GM19467 (cell line): ENCODE measurements at regions not wholly inside any gene's neighbourhood (a gene's known extent, or its start where the extent isn't known, plus 50 kb on each side); places are given as distances from the start of the nearest gene placed in this dataset.
"Not testable (repeated sequence)": the region's sequence is repeated elsewhere in the genome, so short reads cannot be mapped to it uniquely, and the experiment has no call there.

Source experiments
- ATAC-seq: cut with Tn5 transposase; IDR thresholded peaks from one replicate; pipeline ENCODE4 v1.9.1; 2021; ENCODE audit warnings: mild to moderate bottlenecking, moderate library complexity; ENCODE audit not compliant: unreplicated experiment

DNA sequence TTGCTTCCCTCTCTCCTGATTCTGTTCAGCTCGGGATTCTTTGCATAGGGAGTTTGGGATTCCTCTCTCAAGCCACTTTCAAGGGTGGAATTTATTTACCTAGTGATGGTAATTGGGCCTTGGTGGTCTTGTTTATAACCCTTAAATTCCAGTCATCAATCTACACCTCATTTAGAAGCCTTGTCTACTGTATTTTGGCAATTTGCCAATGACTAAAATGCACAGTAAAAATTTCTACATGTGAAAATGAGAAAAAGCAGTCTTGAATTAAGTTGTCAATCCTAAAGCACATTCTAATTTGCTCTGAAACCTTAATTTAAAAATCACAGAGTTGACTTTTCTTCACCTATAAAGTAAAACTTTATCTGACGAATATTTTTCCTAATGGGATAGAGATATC is 749.2 kb upstream of the CRIM1 start:
- no peak for ATAC-seq

DNA sequence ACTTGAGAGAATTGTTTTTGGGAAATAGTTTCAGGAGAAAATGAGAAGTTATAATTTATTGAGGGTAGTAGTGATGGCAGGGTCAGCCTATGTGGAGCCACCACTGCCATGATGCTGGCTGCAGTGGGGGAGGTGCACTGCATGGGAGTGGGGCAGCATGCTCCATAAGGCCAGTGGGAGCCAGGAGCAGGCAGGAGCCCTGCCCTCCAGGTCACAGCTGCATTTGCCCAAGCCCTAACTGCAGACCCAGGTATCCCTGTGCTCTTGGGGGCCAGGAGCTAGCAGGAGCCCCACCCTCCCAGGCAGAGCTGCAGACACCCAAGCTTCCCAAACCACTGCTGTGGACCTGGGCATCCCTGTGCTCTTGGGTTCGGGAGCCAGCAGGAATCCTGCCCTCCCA is 757.3 kb upstream of the CRIM1 start:
- ATAC-seq: no peak

DNA sequence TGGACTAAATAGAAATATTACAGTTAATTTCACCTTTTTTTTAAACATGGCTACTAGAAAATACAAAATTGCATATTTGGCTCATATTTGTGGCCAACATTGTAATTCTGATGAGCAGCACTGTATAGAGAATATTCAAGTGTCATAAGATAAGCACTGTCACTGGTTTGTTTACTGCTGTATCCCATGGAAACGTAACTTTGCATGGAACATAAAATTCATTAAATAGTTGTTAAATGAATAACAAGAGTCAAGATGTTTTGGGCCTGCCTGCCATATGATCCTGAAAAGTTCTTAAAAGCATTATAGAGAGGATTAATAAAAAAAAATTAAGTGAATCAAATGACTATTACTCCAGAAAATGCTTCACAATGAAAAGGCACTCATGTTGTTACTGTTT is 763.7 kb upstream of the CRIM1 start:
- ATAC-seq: no peak

DNA sequence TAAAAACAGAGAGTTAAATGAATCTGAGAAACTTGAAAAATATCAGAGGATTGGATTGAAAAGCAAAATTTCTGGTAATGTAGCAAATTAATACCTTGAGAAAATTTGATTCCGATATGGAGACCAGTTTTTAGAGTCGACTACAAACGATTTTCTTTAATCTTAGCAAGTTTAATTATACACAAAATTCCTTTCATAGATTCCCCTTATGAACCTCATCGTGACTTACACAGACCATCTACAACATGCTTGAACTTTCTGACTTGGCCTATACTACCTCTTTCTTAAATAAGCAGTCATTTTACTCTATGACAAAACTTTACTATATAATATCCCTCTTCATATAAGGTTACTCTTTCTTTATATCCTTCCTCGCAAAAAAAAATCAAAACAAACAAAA is 769.6 kb upstream of the CRIM1 start:
- ATAC-seq: no peak

DNA sequence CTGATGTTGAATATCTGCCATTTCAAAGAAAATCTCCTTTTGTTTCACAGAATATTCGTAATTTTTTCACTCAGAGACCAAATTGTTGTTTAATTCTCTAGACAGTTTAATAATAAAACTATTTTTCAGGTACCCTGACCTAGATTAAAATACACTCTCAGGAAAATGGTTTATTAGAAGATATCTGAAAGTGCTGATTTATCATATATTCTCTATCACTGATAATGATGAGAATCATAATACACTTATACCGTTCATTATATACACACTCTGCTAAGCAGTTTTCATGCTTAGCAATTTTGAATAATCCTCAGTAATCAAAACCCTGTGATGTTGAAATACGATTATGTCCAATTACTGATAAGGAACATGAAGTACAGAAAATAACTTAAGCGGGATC is 772.9 kb upstream of the CRIM1 start:
- ATAC-seq: no peak

DNA sequence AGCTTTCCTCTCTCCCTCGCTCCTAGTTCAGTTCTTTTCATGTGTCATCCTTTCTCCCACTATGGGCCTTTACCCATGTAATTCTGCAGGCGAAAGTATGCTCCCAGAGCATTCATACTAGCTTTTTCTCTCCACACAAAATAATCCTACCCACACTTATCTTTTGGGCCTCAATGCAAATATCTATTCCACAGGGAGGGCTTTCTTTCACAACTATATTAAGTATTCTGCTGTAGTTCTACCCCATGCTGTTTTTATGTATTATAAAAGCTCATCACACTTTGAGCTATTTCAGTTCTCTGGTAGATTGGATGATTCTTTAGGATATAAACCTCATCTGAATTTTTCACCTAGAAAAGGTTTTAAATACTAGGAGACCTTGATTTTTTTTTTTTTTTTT is 774.6 kb upstream of the CRIM1 start:
- ATAC-seq: no peak

DNA sequence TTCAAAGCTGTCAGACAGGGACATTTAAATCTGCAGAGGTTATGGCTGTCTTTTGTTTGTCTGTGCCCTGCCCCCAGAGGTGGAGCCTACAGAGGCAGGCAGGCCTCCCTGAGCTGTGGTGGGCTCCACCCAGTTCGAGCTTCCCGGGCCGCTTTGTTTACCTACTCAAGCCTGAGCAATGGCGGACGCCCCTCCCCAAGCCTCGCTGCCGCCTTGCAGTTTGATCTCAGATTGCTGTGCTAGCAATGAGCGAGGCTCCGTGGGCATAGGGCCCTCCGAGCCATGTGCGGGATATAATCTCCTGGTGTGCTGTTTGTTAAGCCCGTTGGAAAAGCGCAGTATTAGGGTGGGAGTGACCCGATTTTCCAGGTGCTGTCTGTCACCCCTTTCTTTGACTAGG is 787.0 kb upstream of the CRIM1 start:
- not testable (repeated sequence) for ATAC-seq

DNA sequence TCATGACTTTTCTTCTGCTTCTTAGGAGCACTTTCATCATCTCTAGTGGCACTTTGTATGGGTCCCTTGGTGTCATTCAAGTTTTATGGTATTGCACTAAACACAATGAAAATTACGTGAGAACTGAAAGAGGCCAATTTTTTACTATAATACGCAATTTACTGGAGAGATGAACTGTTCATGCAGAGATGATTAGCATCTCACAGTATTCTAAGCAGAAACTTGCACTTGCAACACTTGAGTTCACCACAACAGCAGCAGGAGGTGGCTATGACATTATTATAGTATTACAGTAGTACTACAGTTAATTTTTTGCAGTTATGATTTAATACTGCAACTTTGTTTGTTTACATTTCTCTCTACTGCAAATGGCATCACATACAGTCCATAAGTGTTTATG is 793.1 kb upstream of the CRIM1 start:
- no peak for ATAC-seq

DNA sequence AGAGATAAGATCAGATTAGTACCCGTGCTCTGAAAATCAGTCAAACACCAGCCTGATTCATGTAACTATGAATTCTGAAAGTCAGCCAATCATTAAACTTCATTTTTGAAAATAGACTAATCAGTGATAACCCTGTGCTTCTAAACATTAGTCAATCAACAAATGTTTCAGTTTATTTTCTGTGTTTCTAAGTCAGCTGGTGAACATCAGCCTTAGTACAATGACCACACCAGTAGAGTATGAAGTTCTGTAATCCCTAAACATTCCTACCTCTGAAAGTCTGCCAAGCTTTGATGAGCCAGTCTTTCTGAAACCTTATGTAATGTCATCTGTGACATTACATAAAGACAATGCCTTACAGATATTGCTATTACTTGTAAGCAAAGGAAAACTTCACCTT is 807.4 kb upstream of the CRIM1 start:
- no peak for ATAC-seq

DNA sequence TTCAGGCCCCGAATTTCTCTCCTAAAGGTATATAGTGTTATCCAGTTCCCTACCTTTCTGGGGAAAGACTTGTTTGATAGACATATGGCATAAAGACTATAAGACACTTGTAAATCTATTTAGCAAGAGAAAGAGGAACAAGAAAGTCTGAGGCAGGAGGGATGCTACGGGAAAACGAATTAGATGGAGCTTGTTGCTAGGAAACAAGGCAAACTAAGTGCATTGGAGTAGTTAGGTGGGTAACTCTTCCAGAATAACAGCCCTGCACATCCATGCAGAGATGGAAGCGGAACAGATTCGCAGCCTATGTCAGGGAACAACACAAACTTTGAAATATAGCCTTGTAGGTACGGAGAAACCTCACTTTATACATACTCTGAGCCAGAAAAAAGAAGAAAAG is 810.3 kb upstream of the CRIM1 start:
- no peak for ATAC-seq

DNA sequence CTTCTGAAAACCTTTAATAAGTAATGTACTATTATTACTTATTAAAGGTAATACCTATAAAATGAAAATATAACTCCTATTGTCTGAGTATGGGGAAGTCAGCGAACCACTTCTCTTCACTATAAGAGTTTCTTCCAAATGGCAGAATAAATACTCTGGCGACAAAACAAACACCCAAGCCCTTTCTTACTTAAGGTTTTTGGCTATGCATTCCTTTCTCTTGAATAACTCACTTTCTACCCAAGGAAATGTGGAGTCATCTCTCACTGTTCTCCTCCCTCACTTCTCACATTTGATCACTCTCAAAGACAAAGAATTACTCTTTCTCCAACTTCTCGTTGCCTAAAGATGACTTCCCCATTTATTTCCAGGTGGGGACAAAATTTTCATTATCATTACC is 816.8 kb upstream of the CRIM1 start:
- ATAC-seq: no peak

DNA sequence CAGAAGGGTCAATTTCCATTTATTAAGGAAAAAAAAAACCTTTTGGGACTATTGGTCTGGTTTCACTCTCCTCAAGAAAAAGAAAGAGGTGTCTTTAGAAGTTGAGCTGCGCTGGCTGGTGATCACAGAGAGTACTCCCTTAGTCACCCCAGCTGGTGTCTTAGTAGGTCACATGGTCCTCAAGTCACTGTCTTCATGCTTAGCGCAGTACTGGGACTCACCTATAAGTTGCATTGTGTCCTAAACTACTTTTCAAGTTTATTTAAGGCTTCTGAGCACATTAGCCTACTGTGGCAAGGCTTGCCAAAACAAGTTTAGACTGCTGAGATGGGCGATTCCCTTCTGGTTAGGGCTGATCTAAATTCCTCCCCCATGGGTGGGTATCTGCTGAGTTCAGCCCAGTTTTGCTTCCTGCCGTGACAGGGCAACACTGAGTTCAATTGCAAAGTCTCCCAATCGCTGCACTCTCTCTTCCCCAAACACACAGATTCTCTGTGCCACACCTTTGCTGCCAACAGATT is 824.9 kb upstream of the CRIM1 start:
- no peak for ATAC-seq

DNA sequence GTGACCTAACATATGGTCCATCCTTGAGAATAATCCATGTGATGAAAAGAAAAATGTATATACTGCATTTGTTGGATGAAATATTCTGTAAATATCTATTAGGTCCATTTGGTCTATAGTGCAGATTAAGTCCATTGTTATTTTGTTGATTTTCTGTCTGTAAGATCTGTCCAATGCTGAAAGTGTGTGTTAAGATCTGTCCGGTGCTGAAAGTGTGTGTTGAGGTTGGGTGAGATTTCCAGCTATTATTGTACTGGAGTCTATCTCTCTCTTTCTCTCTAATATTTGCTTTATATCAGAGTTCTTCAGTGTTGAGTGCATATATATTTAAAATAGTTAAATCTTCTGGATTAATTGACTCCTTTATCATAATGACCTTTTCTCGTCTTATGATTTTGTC is 828.8 kb upstream of the CRIM1 start:
- no peak for ATAC-seq

DNA sequence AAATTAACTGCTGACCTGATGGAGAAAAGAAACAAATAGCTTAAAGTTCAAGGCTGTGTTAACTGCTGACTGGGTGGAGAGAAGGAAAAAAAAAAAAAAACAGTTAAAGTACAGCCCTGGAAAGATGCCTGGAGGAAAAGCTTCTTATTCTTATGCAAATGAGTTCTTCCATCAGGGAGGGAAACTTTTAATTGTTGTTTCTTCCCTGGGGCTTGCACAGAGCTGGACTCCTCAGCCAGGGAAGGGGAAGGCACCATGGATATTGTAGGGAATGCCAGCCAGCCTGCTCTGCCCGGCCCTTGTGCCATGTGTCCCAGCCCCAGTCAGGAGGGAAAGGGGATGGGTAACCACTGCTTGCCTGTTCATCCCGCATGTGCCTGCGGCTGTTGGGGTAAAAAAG is 833.1 kb upstream of the CRIM1 start:
- no peak for ATAC-seq

DNA sequence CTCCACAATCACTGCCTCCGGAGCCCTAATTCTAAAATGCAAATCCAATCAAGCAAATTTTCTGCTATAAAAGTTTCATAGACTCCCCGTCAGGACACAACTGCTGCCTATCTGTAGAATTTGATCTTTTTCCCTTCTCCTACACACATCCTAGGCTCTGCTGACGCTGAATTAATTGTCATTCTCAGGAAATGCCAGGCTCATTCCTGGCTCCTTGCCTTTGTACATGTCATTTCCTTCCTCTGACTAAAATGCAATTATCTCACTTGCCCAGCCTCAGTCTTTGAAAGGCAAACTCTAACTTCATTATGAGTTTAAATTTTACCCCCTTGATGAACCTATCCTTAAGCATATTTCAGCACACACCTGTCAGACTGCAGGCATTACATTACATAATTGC is 844.9 kb upstream of the CRIM1 start:
- no peak for ATAC-seq

DNA sequence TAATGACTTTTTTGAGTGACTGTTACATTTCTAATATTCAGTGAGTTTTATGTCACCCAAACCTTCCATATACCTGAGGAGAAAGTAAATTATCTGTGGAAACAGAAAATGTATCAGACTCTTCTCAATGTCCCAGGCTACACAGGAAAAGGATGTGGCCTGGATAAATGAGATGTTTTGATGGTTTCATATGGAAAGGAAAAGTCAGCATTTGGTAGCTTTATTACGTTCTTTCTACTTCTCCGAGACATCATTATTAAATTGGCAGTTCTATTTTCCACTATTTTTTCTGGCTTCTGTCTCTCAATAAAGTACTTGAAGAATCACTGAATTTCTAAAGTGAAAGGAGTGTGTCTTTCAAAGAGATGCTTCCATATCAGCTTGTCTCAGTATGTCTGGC is 847.0 kb upstream of the CRIM1 start:
- ATAC-seq: no peak

DNA sequence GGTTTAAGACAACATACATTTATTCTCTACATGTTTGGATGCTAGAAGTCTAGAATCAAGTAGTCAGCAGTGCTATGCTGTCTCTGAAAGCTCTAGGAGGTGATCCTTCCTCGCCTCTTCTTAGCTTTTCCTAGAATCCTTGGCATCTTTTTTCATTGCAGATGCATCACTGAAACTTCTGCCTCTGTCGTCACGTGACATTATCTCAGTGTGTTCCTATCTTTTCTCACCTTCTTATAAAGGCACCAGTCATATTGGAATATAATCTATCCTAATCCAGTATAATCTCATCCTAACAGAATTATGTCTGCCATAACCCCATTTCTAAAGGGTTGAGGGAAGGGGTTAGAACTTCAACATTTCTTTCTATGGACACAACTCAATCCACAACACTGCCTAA is 851.2 kb upstream of the CRIM1 start:
- ATAC-seq: no peak

DNA sequence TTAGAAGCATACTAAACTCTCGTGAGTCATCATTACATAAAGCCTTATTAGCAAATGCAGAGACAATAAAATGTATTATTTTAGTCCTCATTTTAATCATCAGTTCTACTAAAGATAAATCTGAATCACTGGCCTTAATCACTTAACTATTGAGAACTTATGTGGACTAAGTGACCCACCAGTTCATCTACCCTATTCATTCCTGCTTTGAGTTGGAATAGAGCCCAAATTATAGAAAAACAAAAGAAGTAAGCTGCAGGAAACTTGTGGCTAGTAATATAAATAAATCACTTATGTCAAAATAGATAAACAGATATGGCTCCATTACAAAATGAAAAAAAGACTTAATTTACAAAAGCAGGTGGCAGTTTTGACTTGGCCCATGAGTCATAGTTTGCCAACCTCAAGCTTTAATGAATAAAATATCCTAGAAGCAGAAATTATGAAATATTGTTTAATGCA is 851.8 kb upstream of the CRIM1 start:
- no peak for ATAC-seq

DNA sequence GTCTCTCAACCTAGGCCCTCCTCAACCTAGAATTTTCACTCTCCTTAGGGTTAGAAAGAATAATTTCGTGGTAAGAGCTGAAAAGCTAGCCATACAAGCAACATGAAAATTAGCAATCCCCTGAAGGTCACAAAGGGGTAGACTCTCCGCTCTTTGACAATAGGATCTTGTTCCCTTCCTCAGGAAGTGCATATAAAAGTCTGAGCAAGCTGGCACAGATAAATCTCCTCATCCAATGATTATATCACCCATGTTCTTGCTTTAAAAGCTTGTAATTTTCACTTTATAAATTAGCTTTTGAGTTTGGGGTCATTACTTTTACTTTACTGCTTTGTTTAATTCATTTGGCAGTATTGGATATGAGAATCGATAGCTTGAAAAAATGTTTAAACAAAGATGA is 852.3 kb upstream of the CRIM1 start:
- ATAC-seq: no peak

DNA sequence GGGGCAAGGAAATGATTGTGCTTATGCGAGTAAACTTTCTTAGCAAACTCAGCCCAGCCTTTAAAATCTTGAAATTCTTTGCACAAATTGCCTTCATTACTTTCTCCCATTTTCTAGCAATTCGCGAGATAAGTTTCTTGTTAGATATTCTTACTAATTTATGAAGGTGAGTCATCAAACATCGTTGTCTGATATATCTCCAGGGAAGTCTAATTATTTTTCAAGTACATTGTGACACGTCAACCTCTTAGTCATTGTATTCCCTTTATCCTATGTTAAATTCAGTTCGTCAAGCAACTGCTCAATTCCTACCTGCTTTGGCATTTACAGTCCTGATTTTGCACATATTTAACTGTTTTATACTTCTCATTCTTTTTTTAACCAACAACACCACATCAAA is 854.5 kb upstream of the CRIM1 start:
- no peak for ATAC-seq

DNA sequence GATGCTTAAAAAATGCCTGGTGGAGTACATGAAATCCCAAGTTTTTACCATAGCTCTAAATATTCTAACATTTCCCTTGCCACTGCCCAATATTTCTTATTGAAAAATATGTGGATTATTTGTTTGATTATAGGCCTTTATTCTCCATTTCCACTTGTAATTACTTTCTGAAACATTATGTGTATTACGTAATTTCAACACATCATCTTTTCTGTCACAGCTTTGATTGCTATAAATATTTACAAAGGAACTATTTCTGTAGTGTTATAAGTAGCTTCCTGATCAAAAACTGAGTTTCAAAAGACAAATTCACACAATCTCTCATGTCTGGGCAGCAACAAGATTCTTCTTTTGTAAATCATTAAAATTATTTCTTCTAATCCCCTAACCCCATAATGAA is 859.6 kb upstream of the CRIM1 start:
- ATAC-seq: no peak

DNA sequence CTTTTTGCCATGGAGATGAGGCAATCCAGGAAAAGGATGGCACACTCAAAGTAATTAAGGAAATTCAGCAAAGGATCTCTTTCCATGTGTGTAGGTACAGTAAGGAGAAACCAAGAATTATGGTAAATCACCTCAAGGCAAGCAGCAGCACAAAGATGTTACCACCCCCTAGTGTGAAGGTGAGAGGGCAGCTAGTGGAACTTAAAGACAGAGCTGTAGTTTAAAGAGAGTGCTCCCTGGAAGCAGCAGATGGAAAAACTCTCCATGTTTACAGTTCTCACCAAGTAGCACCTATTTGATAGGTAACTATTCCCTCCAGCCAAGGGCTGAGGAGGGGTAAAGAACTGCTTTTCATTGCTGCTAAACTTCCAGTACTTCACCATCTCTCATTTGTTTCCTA is 860.4 kb upstream of the CRIM1 start:
- no peak for ATAC-seq

DNA sequence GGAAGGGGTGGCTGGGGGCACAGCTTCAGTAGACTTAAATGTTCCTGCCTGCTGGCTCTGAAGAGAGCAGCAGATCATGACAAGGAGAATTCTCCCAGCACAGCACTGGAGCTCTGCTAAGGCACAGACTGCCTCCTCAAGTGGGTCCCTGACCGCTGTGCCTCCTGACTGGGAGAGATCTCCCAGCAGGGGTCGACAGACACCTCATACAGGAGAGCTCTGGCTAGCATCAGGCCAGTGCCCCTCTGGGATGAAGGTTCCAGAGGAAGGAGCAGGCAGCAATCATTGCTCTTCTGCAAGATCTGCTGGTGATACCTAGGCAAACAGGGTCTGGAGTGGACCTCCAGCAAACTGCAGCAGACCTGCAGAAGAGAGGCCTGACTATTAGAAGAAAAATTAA is 877.5 kb upstream of the CRIM1 start:
- ATAC-seq: not testable (repeated sequence)

DNA sequence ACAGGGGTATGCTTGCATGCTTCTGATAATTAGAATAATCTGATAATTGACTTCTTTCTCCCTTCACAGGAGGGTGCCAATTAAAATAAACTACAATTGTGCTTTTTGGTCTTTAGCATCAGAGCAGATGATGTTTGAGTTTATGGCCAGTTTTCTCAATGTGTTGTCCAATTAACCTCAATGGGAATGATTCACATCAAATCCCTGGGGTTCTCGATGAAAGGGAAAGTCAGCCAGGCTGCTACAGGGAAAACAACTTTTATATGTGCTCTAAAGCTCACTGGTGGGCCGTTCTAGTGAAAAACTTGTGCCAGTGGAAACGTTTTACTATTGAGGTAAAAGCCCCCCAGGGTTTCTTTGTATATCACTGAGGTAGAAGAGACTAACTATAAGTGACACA is 887.3 kb upstream of the CRIM1 start:
- ATAC-seq: no peak
